ENCODE measurements at regions not wholly inside any gene's neighbourhood (a gene's known extent, or its start where the extent isn't known, plus 50 kb on each side); places are given as distances from the start of the nearest gene placed in this dataset.

DNA sequence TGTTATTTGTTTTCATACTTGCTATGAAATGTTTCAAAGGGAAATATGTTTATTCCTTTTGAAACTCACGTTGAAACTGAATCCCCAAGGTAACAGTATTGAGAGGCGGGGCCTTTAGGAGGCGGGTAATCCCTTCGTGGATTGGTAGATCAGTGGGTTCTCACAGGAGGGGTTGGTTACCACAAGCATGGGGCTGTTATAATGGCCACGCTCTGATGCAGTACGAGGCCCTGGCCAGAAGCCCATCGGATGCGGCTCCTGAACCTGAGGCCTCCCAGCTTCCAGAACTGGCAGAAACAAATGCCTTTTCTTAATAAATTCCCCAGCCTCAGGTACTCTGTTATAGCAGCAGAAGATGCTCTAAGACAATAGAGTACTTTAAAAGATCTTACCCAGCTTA is 135.7 kb downstream of the ASB1 start:
- no peaks in the 10 kb centered on the region for H3K79me1 ChIP-seq (ENCODE audit: low read length)
- no peaks in the 10 kb centered on the region for H3K36me3 ChIP-seq (ENCODE audit: control insufficient read depth in 1 of 2, insufficient read depth in 2 of 2, low read length in 2 of 2)
- no peak overlapping the region for H3K4me2 ChIP-seq (ENCODE audit: low read length)
- no peaks in the 10 kb centered on the region for H3K79me2 ChIP-seq (ENCODE audit: control insufficient read depth, insufficient read depth, low read length, poor library complexity)
- no peak overlapping the region for H4K91ac ChIP-seq (ENCODE audit: low read depth, low read length)
- H2AK5ac ChIP-seq (ENCODE audit: low read length): no peak overlapping the region
- H3K23ac ChIP-seq (ENCODE audit: low read length): no peak overlapping the region
- H3K4me3 ChIP-seq (ENCODE audit: low read depth, low read length): no peak overlapping the region
- no peak for DNase-seq
- no CpG with 5 or more reads among the region's 8 CpGs for WGBS (ENCODE audit: extremely low coverage, insufficient coverage, insufficient read length)
- no peaks in the 10 kb centered on the region for H3K4me1 ChIP-seq (ENCODE audit: control insufficient read depth in 1 of 2, insufficient read depth in 2 of 2, low read length in 2 of 2)
- no peaks in the 10 kb centered on the region for H3K9me3 ChIP-seq (ENCODE audit: insufficient read depth, low read depth, low read length)
- H4K12ac ChIP-seq (ENCODE audit: low read depth, low read length): no peak overlapping the region
- H3K18ac ChIP-seq (ENCODE audit: low read length): no peak overlapping the region
- H3K27me3 ChIP-seq (ENCODE audit: insufficient read depth, low read length): peaks cover 2% of the 10 kb centered on the region
- H3K14ac ChIP-seq (ENCODE audit: low read length): no peak overlapping the region
- H4K8ac ChIP-seq (ENCODE audit: low read depth, low read length): no peak overlapping the region
- H2BK12ac ChIP-seq (ENCODE audit: low read length): no peak overlapping the region
- no peak overlapping the region for H3K27ac ChIP-seq (ENCODE audit: low read depth, low read length)
- no peak overlapping the region for H3K9ac ChIP-seq (ENCODE audit: low read length)
- H3K4ac ChIP-seq (ENCODE audit: low read depth, low read length): no peak overlapping the region
- H2BK120ac ChIP-seq (ENCODE audit: insufficient read depth, low read length, poor library complexity): no peak overlapping the region
- H2AFZ ChIP-seq (ENCODE audit: insufficient read depth, low read length, poor library complexity): no peak overlapping the region
- H2BK5ac ChIP-seq (ENCODE audit: low read depth, low read length, poor library complexity): no peak overlapping the region

- H3K36me3 ChIP-seq (ENCODE audit: control insufficient read depth in 1 of 2, insufficient read depth in 2 of 2, low read length in 2 of 2): no peaks in the 10 kb centered on the region
- H4K8ac ChIP-seq (ENCODE audit: low read depth, low read length): no peak overlapping the region
- no peak overlapping the region for H3K18ac ChIP-seq (ENCODE audit: low read length)
- no peak overlapping the region for H3K23ac ChIP-seq (ENCODE audit: low read length)
- no peaks in the 10 kb centered on the region for H3K9me3 ChIP-seq (ENCODE audit: insufficient read depth, low read depth, low read length)
- no peak overlapping the region for H2AK5ac ChIP-seq (ENCODE audit: low read length)
- WGBS (ENCODE audit: extremely low coverage, insufficient coverage, insufficient read length): no CpG with 5 or more reads among the region's 10 CpGs
- no peak overlapping the region for H2BK5ac ChIP-seq (ENCODE audit: low read depth, low read length, poor library complexity)
- H3K4me1 ChIP-seq (ENCODE audit: control insufficient read depth in 1 of 2, insufficient read depth in 2 of 2, low read length in 2 of 2): no peaks in the 10 kb centered on the region
- no peak overlapping the region for H3K4ac ChIP-seq (ENCODE audit: low read depth, low read length)
- no peak overlapping the region for H2BK120ac ChIP-seq (ENCODE audit: insufficient read depth, low read length, poor library complexity)
- H3K4me3 ChIP-seq (ENCODE audit: low read depth, low read length): no peak overlapping the region
- no peak overlapping the region for H4K12ac ChIP-seq (ENCODE audit: low read depth, low read length)
- no peak overlapping the region for H2AFZ ChIP-seq (ENCODE audit: insufficient read depth, low read length, poor library complexity)
- H3K27me3 ChIP-seq (ENCODE audit: insufficient read depth, low read length): peaks cover 3% of the 10 kb centered on the region
- H3K27ac ChIP-seq (ENCODE audit: low read depth, low read length): no peak overlapping the region
- no peak overlapping the region for H3K4me2 ChIP-seq (ENCODE audit: low read length)
- no peak overlapping the region for H2BK12ac ChIP-seq (ENCODE audit: low read length)
- H4K91ac ChIP-seq (ENCODE audit: low read depth, low read length): no peak overlapping the region
- H3K79me2 ChIP-seq (ENCODE audit: control insufficient read depth, insufficient read depth, low read length, poor library complexity): no peaks in the 10 kb centered on the region
- H3K9ac ChIP-seq (ENCODE audit: low read length): no peak overlapping the region
- no peak for DNase-seq
- H3K79me1 ChIP-seq (ENCODE audit: low read length): no peaks in the 10 kb centered on the region
- H3K14ac ChIP-seq (ENCODE audit: low read length): no peak overlapping the region
These were observed 136.8 kb downstream of the ASB1 start for GRCh38 chr2:238563551-238563950.

GRCh38 chr2:238564286-238564920 is 137.7 kb downstream of the ASB1 start:
- Histone ChIP-seq H3K9me3 (ENCODE audit: insufficient read depth, low read depth, low read length) (no peaks in the 10 kb centered on the region), H3K27me3 (ENCODE audit: insufficient read depth, low read length) (peaks cover 3% of the 10 kb centered on the region), H3K4me2 (ENCODE audit: low read length) (no peak overlapping the region), H3K79me2 (ENCODE audit: control insufficient read depth, insufficient read depth, low read length, poor library complexity) (no peaks in the 10 kb centered on the region), H2BK5ac (ENCODE audit: low read depth, low read length, poor library complexity) (no peak overlapping the region), H3K18ac (ENCODE audit: low read length) (no peak overlapping the region), H3K14ac (ENCODE audit: low read length) (no peak overlapping the region), H3K27ac (ENCODE audit: low read depth, low read length) (no peak overlapping the region), H3K4ac (ENCODE audit: low read depth, low read length) (no peak overlapping the region), H2BK120ac (ENCODE audit: insufficient read depth, low read length, poor library complexity) (no peak overlapping the region), H2BK12ac (ENCODE audit: low read length) (no peak overlapping the region), H3K23ac (ENCODE audit: low read length) (no peak overlapping the region), H3K79me1 (ENCODE audit: low read length) (no peaks in the 10 kb centered on the region), H4K8ac (ENCODE audit: low read depth, low read length) (no peak overlapping the region), H4K12ac (ENCODE audit: low read depth, low read length) (no peak overlapping the region), H3K4me1 (ENCODE audit: control insufficient read depth in 1 of 2, insufficient read depth in 2 of 2, low read length in 2 of 2) (no peaks in the 10 kb centered on the region), H2AK5ac (ENCODE audit: low read length) (no peak overlapping the region), H3K4me3 (ENCODE audit: low read depth, low read length) (no peak overlapping the region), H2AFZ (ENCODE audit: insufficient read depth, low read length, poor library complexity) (no peak overlapping the region), H3K36me3 (ENCODE audit: control insufficient read depth in 1 of 2, insufficient read depth in 2 of 2, low read length in 2 of 2) (no peaks in the 10 kb centered on the region), H4K91ac (ENCODE audit: low read depth, low read length) (no peak overlapping the region), H3K9ac (ENCODE audit: low read length) (no peak overlapping the region)
- no CpG with 5 or more reads among the region's 16 CpGs for WGBS (ENCODE audit: extremely low coverage, insufficient coverage, insufficient read length)
- DNase-seq: no peak

GRCh38 chr2:238565031-238565430 is 138.3 kb downstream of the ASB1 start:
- no peak overlapping the region for H3K14ac ChIP-seq (ENCODE audit: low read length)
- H4K12ac ChIP-seq (ENCODE audit: low read depth, low read length): no peak overlapping the region
- peaks cover 1% of the 10 kb centered on the region for H3K9me3 ChIP-seq (ENCODE audit: insufficient read depth, low read depth, low read length)

More at GRCh38 chr2:238565031-238565430, 138.3 kb downstream of the ASB1 start:
- H3K4me2 ChIP-seq (ENCODE audit: low read length): no peak overlapping the region
- H2AK5ac ChIP-seq (ENCODE audit: low read length): no peak overlapping the region
- H4K8ac ChIP-seq (ENCODE audit: low read depth, low read length): no peak overlapping the region
- H3K4ac ChIP-seq (ENCODE audit: low read depth, low read length): no peak overlapping the region
- H3K18ac ChIP-seq (ENCODE audit: low read length): no peak overlapping the region
- H3K23ac ChIP-seq (ENCODE audit: low read length): no peak overlapping the region
- no peaks in the 10 kb centered on the region for H3K36me3 ChIP-seq (ENCODE audit: control insufficient read depth in 1 of 2, insufficient read depth in 2 of 2, low read length in 2 of 2)
- no peak overlapping the region for H3K9ac ChIP-seq (ENCODE audit: low read length)
- DNase-seq: no peak
- no CpG with 5 or more reads among the region's 6 CpGs for WGBS (ENCODE audit: extremely low coverage, insufficient coverage, insufficient read length)
- no peaks in the 10 kb centered on the region for H3K79me2 ChIP-seq (ENCODE audit: control insufficient read depth, insufficient read depth, low read length, poor library complexity)
- no peak overlapping the region for H3K4me3 ChIP-seq (ENCODE audit: low read depth, low read length)
- no peaks in the 10 kb centered on the region for H3K4me1 ChIP-seq (ENCODE audit: control insufficient read depth in 1 of 2, insufficient read depth in 2 of 2, low read length in 2 of 2)
- no peak overlapping the region for H4K91ac ChIP-seq (ENCODE audit: low read depth, low read length)
- no peak overlapping the region for H2BK12ac ChIP-seq (ENCODE audit: low read length)
- H3K27me3 ChIP-seq (ENCODE audit: insufficient read depth, low read length): peaks cover 3% of the 10 kb centered on the region
- H2BK120ac ChIP-seq (ENCODE audit: insufficient read depth, low read length, poor library complexity): no peak overlapping the region
- no peaks in the 10 kb centered on the region for H3K79me1 ChIP-seq (ENCODE audit: low read length)
- H2BK5ac ChIP-seq (ENCODE audit: low read depth, low read length, poor library complexity): no peak overlapping the region
- H2AFZ ChIP-seq (ENCODE audit: insufficient read depth, low read length, poor library complexity): no peak overlapping the region
- no peak overlapping the region for H3K27ac ChIP-seq (ENCODE audit: low read depth, low read length)

Data from trophoblast cell (in vitro differentiated cells and primary cell).